H1 (cell line): ENCODE measurements at regions not wholly inside any gene's neighbourhood (a gene's known extent, or its start where the extent isn't known, plus 50 kb on each side); places are given as distances from the start of the nearest gene placed in this dataset.

ENCODE experiments used
- BRCA1 ChIP-seq: IDR thresholded peaks from 2 replicates; pipeline ENCODE4 v1.6.1; 2012; ENCODE audit warnings: low read depth, low read length, improper control_type of control experiment
- POLR2AphosphoS5 ChIP-seq: IDR thresholded peaks from 2 replicates; pipeline ENCODE4 v1.6.1; 2011; ENCODE audit warnings: low read depth, low read length
- TBP ChIP-seq: IDR thresholded peaks from 2 replicates; pipeline ENCODE4 v1.6.1; 2011; ENCODE audit warnings: low read depth, low read length, improper control_type of control experiment

DNA sequence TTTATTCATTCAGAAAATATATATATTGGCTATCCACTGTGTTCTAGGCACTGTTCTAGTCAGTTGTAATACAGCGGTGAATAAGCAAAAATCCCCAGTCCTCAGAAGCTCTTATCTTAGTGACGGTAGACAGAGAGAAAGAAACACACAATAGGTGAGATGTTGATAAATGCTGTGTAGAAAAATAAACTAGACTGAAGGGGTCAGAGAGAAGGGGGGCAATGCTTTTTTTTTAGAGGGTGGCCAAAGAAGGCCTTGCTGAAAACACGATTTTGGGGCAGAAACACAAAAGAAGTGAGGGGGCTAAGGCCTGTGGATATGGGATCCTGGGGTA is 68.0 kb upstream of the MBOAT1 start (continued):
- TF ChIP-seq TBP, result no peak
- no peak for TF ChIP-seq BRCA1
- TF ChIP-seq POLR2AphosphoS5, result no peak
